COLO668 (cell line): ENCODE measurements at regions not wholly inside any gene's neighbourhood (a gene's known extent, or its start where the extent isn't known, plus 50 kb on each side); places are given as distances from the start of the nearest gene placed in this dataset.
"Not testable (repeated sequence)": the region's sequence is repeated elsewhere in the genome, so short reads cannot be mapped to it uniquely, and the experiment has no call there.

Experiments
- DNase-seq: peaks from one replicate; lab custom pipeline; 2025; ENCODE audit not compliant: unreplicated experiment; lab: John Stamatoyannopoulos, UW

GRCh38 chr21:28483301-28484035, 509.2 kb downstream of the LTN1 start:
- DNase-seq: no peak

GRCh38 chr21:28482657-28483056, 510.0 kb downstream of the LTN1 start:
- DNase-seq: no peak

- no peak for DNase-seq
These were observed 512.2 kb downstream of the LTN1 start for GRCh38 chr21:28480470-28480869.

- DNase-seq: no peak
These were observed 519.0 kb downstream of the LTN1 start for GRCh38 chr21:28473530-28474220.

GRCh38 chr21:28472543-28472942, 520.1 kb downstream of the LTN1 start:
- not testable (repeated sequence) for DNase-seq

GRCh38 chr21:28464988-28465387, 527.7 kb downstream of the LTN1 start:
- no peak for DNase-seq

GRCh38 chr21:28464095-28464494, 528.6 kb downstream of the LTN1 start:
- no peak for DNase-seq

GRCh38 chr21:28459193-28459592, 533.5 kb downstream of the LTN1 start:
- DNase-seq: no peak

GRCh38 chr21:28458446-28458845, 534.2 kb downstream of the LTN1 start:
- no peak for DNase-seq

GRCh38 chr21:28455253-28455600, 537.5 kb downstream of the LTN1 start:
- DNase-seq: no peak

- DNase-seq: no peak
These were observed 538.0 kb downstream of the LTN1 start for GRCh38 chr21:28454564-28455252.

GRCh38 chr21:28447462-28447861, 545.2 kb downstream of the LTN1 start:
- no peak for DNase-seq

- DNase-seq: no peak
These were observed 547.4 kb downstream of the LTN1 start for GRCh38 chr21:28445141-28445830.

GRCh38 chr21:28444557-28444956, 548.1 kb downstream of the LTN1 start:
- DNase-seq: no peak

GRCh38 chr21:28444111-28444510, 548.6 kb downstream of the LTN1 start:
- DNase-seq: no peak

GRCh38 chr21:28442624-28443023, 550.1 kb downstream of the LTN1 start:
- DNase-seq: no peak

GRCh38 chr21:28442085-28442484, 550.6 kb downstream of the LTN1 start:
- DNase-seq: no peak

GRCh38 chr21:28439788-28440187, 552.9 kb downstream of the LTN1 start:
- DNase-seq: no peak

- no peak for DNase-seq
These were observed 553.4 kb downstream of the LTN1 start for GRCh38 chr21:28439251-28439650.

- DNase-seq: no peak
These were observed 555.6 kb downstream of the LTN1 start for GRCh38 chr21:28437061-28437460.

GRCh38 chr21:28436286-28436932, 556.3 kb downstream of the LTN1 start:
- DNase-seq: no peak
